Stomach (tissue), 4 donors: ENCODE measurements at regions not wholly inside any gene's neighbourhood (a gene's known extent, or its start where the extent isn't known, plus 50 kb on each side); places are given as distances from the start of the nearest gene placed in this dataset.

Source experiments
- EP300 ChIP-seq: sonication (generic); formaldehyde crosslinking; IDR thresholded peaks from one replicate; pipeline ENCODE4 v1.6.1; 2017; ENCODE audit warnings: antibody characterized with exemption
- POLR2A ChIP-seq, 4 donors: fragments of 450-650 bp; IDR thresholded peaks; one replicate each; pipeline ENCODE4 v1.6.1; 2016; ENCODE audit warnings: antibody characterized with exemption in 4 of 4, control low read depth in 2 of 4, mild to moderate bottlenecking in 1 of 4, moderate library complexity in 1 of 4
- TF ChIP-seq, protein P1 (sequence below), 7 experiments: fragments of 450-650 bp in 4 of 7; fragments of 200-600 bp in 3 of 7; sonication (generic) in 3 of 7; IDR thresholded peaks; one replicate each; pipeline ENCODE4 v1.5.1; 2016 to 2019; ENCODE audit warnings: antibody characterized with exemption in 7 of 7, control low read depth in 2 of 7, mild to moderate bottlenecking in 1 of 7

DNA sequence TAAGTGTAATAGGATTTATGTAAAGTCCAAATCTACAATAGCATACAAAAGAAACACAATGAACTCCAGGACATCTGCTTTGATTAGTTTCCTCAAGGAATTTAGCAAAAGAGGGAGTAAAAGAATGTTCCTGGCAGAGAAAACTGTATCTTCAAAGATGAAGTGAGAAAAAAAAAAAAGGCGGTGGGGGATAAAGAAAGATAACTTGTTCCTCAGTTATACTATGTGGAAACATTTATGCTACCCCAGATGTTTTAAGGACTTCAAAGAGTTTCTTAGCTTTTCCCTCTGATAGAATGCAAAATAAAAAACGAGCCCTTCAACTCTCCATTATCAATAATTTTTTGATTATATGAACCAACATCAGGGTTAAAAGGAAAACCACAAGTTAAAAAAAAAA is 908.9 kb upstream of the ADGRL2 start:
- TF ChIP-seq EP300, result no peak
- TF ChIP-seq, protein P1, sequence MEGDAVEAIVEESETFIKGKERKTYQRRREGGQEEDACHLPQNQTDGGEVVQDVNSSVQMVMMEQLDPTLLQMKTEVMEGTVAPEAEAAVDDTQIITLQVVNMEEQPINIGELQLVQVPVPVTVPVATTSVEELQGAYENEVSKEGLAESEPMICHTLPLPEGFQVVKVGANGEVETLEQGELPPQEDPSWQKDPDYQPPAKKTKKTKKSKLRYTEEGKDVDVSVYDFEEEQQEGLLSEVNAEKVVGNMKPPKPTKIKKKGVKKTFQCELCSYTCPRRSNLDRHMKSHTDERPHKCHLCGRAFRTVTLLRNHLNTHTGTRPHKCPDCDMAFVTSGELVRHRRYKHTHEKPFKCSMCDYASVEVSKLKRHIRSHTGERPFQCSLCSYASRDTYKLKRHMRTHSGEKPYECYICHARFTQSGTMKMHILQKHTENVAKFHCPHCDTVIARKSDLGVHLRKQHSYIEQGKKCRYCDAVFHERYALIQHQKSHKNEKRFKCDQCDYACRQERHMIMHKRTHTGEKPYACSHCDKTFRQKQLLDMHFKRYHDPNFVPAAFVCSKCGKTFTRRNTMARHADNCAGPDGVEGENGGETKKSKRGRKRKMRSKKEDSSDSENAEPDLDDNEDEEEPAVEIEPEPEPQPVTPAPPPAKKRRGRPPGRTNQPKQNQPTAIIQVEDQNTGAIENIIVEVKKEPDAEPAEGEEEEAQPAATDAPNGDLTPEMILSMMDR (IDR thresholded peaks at IDR 0.05), result no peak
- no peak for TF ChIP-seq POLR2A (IDR thresholded peaks at IDR 0.05)
